Esophagus muscularis mucosa (tissue), 3 donors: ENCODE measurements at regions not wholly inside any gene's neighbourhood (a gene's known extent, or its start where the extent isn't known, plus 50 kb on each side); places are given as distances from the start of the nearest gene placed in this dataset.

ENCODE experiments used
- POLR2A ChIP-seq: fragments of 450-650 bp; IDR thresholded peaks from one replicate; pipeline ENCODE4 v1.6.1; 2017; ENCODE audit warnings: antibody characterized with exemption, moderate library complexity, mild to moderate bottlenecking, low read depth
- TF ChIP-seq, protein P1 (sequence below), 3 experiments: fragments of 200-600 bp in 2 of 3; fragments of 450-650 bp in 1 of 3; sonication (generic) in 2 of 3; IDR thresholded peaks; one replicate each; pipeline ENCODE4 v1.5.1; 2017 to 2019; ENCODE audit warnings: antibody characterized with exemption in 3 of 3, mild to moderate bottlenecking in 2 of 3, moderate library complexity in 1 of 3

- TF ChIP-seq, protein P1, sequence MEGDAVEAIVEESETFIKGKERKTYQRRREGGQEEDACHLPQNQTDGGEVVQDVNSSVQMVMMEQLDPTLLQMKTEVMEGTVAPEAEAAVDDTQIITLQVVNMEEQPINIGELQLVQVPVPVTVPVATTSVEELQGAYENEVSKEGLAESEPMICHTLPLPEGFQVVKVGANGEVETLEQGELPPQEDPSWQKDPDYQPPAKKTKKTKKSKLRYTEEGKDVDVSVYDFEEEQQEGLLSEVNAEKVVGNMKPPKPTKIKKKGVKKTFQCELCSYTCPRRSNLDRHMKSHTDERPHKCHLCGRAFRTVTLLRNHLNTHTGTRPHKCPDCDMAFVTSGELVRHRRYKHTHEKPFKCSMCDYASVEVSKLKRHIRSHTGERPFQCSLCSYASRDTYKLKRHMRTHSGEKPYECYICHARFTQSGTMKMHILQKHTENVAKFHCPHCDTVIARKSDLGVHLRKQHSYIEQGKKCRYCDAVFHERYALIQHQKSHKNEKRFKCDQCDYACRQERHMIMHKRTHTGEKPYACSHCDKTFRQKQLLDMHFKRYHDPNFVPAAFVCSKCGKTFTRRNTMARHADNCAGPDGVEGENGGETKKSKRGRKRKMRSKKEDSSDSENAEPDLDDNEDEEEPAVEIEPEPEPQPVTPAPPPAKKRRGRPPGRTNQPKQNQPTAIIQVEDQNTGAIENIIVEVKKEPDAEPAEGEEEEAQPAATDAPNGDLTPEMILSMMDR (IDR thresholded peaks at IDR 0.05) = no peak
- TF ChIP-seq POLR2A = no peak
Observed at GRCh38 chr13:33919120-33919519, 101.2 kb downstream of the RFC3 start.
